Liver (tissue), 3 donors: ENCODE measurements at regions not wholly inside any gene's neighbourhood (a gene's known extent, or its start where the extent isn't known, plus 50 kb on each side); places are given as distances from the start of the nearest gene placed in this dataset.
A peak's percentile ranks its signal among the peaks of the same experiment; 100 is the strongest.

Experiments
- CTCF ChIP-seq: fragments of 150-350 bp; IDR thresholded peaks from 2 replicates; pipeline ENCODE4 v1.5.1; 2017; ENCODE audit warnings: improper control_type of control experiment, low read depth, low read length; ENCODE audit not compliant: missing input control
- EGR1 ChIP-seq, 2 donors: IDR thresholded peaks; 2 replicates each; pipeline ENCODE4 v1.6.1; 2016 to 2018; ENCODE audit warnings: antibody characterized with exemption in 2 of 2, low read depth in 2 of 2
- RAD21 ChIP-seq, 2 donors: IDR thresholded peaks; 2 replicates each; pipeline ENCODE4 v1.6.1; 2016; ENCODE audit warnings: antibody characterized with exemption in 2 of 2, mild to moderate bottlenecking in 2 of 2
- RXRA ChIP-seq, 2 donors: IDR thresholded peaks; 2 replicates each; pipeline ENCODE4 v1.6.1; 2017 to 2018; ENCODE audit warnings: antibody characterized with exemption in 2 of 2, mild to moderate bottlenecking in 1 of 2
- TAF1 ChIP-seq: conservative IDR thresholded peaks from 2 replicates; pipeline ENCODE4 v1.6.1; 2016; ENCODE audit warnings: antibody characterized with exemption, mild to moderate bottlenecking
- TF ChIP-seq, protein P1 (sequence below): IDR thresholded peaks from 2 replicates; pipeline ENCODE4 v1.6.1; 2016; ENCODE audit warnings: antibody characterized with exemption
- TF ChIP-seq, protein P2 (sequence below): IDR thresholded peaks from 2 replicates; pipeline ENCODE4 v1.6.1; 2016; ENCODE audit warnings: antibody characterized with exemption
- donor health status: healthy.
- donor health status: healthy.

GRCh38 chr2:16828044-16828827 lies 162.6 kb upstream of the CYRIA start:
- TF ChIP-seq RAD21 (IDR thresholded peaks at IDR 0.05), result no peak
- no peak for TF ChIP-seq TAF1
- no peak for TF ChIP-seq CTCF
- TF ChIP-seq EGR1 (IDR thresholded peaks at IDR 0.05; ENCODE audit: low read depth in 2 of 2), result no peak
- peak in 1 of 2 donors; percentile 17 for TF ChIP-seq RXRA (IDR thresholded peaks at IDR 0.05)
- TF ChIP-seq, protein P1, sequence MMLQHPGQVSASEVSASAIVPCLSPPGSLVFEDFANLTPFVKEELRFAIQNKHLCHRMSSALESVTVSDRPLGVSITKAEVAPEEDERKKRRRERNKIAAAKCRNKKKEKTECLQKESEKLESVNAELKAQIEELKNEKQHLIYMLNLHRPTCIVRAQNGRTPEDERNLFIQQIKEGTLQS, result no peak
- TF ChIP-seq, protein P2, sequence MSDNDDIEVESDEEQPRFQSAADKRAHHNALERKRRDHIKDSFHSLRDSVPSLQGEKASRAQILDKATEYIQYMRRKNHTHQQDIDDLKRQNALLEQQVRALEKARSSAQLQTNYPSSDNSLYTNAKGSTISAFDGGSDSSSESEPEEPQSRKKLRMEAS, result no peak
